ENCODE measurements at regions not wholly inside any gene's neighbourhood (a gene's known extent, or its start where the extent isn't known, plus 50 kb on each side); places are given as distances from the start of the nearest gene placed in this dataset.

GRCh38 chr6:9428421-9429172, 986.3 kb downstream of the TFAP2A start:
- no peak for DNase-seq (ENCODE audit: low read depth in 3 of 3, low spot score in 1 of 3)

DNA sequence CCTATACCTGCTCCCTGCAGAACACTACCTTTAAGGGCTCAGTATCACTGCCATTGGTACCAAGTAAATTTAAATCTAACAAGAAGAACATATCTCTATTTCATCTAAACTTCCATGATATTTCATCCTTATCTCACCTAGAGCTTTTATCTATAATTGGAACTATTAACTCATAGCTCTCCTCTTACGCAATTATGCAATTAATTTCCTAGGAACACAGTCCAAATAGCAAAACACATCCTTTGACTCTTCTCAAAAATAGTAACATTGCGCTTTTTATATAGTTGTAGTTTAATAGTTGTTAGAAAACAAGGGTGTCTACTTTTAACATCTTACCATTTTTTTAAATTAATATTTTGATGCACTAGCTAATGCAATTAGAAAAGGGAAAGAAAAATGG, 986.8 kb upstream of the SLC35B3 start:
- DNase-seq (ENCODE audit: low read depth in 3 of 3, low spot score in 1 of 3): no peak

GRCh38 chr6:9420316-9421015, 985.1 kb upstream of the SLC35B3 start:
- no peak for DNase-seq (ENCODE audit: low read depth in 3 of 3, low spot score in 1 of 3)

DNA sequence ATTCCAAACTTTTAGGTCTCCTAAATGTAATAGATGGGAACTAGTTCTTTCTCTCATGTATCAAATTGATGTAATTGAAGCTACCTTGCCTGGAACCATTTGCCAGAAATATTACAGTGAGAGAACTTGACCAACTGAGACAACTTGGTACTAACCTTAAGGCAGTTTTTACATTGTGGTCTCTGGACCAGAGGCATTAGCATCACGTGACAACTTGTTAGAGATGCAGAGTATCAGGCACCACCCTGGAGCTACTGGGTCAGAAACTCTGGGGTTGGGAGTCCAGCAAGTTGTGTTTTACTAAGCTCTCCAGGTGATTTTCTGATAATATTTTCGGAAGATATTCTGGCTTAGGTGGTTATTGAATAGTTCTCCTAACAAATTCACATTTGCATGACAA, 982.1 kb upstream of the SLC35B3 start:
- no peak for DNase-seq (ENCODE audit: low read depth in 3 of 3, low spot score in 1 of 3)

- DNase-seq (ENCODE audit: low read depth in 3 of 3, low spot score in 1 of 3): no peak
Observed at GRCh38 chr6:9412951-9413559, 977.7 kb upstream of the SLC35B3 start.

DNA sequence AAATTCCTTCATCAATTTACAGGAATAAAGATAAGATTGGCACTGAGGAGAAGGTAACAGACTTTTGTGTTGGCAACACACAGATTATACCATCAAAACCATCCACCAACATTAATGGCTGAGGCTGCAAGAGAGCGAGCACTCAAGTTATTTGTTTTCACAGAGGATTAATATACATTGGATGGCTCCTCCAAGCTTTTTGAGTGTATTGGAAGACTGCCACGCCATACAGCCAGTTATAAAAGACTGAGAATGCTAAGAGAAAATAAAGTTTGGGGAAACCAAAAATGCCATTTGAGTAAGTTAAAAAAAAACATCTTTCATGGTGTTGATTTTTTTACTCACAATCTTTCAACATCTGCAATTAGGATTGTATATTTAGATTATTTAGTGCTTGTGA, 973.8 kb upstream of the SLC35B3 start:
- no peak for DNase-seq (ENCODE audit: low read depth in 3 of 3, low spot score in 1 of 3)

DNA sequence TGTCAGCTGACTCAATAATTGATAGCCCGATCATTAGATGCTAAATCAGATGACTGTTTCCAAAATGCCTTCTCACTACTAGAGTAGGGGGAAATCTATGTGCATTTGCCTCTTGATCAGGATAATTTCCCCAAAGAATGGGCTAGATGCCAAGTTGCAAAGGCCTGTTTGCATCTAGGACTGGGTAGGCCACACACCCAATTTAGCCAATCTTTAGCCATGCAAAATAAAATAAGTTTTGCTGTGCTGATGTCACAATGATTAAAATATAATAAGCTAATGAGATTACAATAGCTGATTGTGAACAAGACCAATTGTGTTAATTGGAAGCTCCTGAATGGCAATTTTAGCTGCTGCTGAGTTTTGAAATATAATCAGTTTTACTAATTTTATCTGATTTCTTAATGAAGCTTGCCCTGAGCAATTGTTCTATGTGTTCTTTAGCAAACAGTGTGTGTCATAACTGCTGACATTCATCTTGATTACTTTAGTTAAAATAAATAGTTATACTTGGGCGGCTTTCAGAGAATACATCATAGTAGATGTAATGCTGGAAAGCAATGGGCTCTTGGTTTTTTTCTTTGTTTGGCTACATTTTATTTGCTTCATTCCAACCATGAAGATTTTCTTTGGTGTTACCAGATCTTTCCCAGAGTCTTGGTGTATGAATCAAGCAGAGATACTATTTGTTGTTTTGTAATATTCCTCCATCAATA, 973.2 kb upstream of the SLC35B3 start:
- no peak for DNase-seq (ENCODE audit: low read depth in 3 of 3, low spot score in 1 of 3)

GRCh38 chr6:9405825-9406224, 970.5 kb upstream of the SLC35B3 start:
- no peak for DNase-seq (ENCODE audit: low read depth in 3 of 3, low spot score in 1 of 3)

- DNase-seq (ENCODE audit: low read depth in 3 of 3, low spot score in 1 of 3): no peak
Observed at GRCh38 chr6:9405369-9405768, 970.0 kb upstream of the SLC35B3 start.

DNA sequence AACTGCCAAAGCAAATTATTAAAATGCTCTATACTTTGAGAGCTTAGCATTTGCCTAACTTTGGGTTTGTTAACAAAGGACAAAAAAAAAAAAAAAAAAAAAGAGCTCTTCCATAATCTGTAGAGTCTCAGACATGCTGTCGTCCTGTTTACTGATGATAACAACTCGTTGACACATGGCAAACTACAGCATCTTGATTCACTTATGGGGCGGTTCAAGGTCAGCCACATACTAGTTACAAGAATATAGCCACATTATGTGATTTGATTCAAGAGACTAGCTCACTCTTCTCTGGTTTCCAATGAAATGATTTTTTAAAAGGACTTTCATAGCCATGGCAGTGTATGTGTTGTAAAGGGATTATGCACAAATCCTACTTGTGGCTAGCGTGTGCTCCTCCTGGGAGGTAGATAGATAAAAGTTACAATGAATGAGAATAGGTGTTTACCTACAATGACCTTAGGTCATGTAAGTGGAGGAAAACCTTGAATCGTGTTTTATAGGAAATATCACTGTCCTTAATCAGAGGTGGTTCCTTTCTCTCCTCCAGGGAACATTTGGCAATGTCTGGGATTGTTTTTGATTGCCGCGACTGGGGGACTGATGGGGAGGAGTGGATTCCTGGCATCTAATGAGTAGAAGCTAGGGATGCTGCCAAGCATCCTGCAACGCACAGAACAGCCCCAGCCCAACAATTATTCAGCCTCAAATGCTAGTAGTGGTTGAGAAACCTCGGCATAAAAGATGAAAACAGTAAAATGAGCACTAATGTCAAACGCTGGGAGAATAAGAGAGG, 969.2 kb upstream of the SLC35B3 start:
- DNase-seq (ENCODE audit: low read depth in 3 of 3, low spot score in 1 of 3): no peak

- no peak for DNase-seq (ENCODE audit: low read depth in 3 of 3, low spot score in 1 of 3)
Observed at GRCh38 chr6:9403736-9404135, 968.4 kb upstream of the SLC35B3 start.

DNA sequence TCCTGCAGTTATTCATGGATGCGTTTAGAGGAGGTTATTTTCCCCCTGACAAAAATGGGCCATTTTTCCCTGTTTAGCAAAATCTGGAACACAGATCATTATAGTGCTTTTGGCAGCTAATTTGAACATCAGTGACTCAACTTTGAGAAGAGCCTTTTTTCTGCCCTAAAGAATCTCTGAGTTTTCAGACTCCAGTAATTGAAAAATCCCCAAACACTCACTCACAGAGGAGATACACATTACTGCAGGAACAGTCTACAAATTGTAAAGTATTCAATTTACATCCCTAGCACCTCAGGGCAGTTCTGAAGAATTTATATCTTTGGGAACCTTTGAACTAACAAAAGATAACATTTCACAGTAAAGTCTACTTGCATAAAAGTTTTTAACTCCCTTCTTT, 966.6 kb upstream of the SLC35B3 start:
- no peak for DNase-seq (ENCODE audit: low read depth in 3 of 3, low spot score in 1 of 3)

DNA sequence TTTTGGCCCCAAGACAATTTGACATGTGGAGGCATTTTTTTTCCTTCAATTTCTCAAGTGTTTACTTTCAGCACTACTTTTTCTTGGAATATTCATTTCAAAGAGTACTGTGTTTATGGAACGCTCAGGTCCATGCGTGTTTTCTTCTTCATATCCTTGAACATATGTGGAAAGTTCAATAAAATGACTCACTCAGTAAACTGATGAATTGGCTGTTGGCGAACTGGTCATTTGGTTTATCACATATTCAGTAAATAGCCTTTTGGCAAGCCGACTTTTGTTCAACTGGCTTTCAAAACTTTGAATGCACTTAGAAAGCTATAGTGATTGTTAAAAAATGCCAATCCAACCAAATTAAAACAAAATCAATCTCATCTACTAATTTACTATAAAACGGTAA, 964.6 kb upstream of the SLC35B3 start:
- DNase-seq (ENCODE audit: low read depth in 3 of 3, low spot score in 1 of 3): no peak

DNA sequence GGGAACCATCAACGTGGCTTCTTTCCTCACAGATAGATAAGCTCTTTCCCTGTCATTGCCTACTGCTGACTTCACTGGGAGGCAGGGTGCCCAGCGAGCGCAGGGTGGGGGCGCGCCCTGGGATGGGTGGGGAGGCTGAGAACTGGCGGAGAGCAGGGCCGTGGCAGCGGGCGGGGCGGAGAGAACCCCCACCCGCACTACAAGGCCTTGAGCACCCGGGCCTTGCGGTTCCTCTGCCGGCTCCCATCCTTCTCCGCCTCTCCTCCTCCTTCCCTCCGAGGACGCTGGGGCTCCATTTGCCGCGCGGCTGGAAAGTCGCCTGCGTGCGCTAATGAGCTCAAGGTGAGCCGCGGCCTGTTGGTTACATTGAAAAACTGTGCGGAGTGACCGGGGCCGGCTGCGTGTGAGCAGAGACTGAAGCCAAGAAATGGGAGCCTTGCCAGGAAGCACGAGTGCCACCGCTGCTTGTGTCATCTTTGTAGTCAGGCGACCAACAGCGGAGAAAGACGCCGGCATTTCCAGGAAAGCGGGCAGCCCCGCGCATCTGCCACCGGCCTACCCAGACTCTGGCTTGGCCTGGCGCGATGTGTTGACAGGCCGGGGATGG, 963.5 kb upstream of the SLC35B3 start:
- no peak for DNase-seq (ENCODE audit: low read depth in 3 of 3, low spot score in 1 of 3)

- DNase-seq (ENCODE audit: low read depth in 3 of 3, low spot score in 1 of 3): no peak
Observed at GRCh38 chr6:9398071-9398766, 962.9 kb upstream of the SLC35B3 start.

- no peak for DNase-seq (ENCODE audit: low read depth in 3 of 3, low spot score in 1 of 3)
Observed at GRCh38 chr6:9388596-9388995, 953.3 kb upstream of the SLC35B3 start.

GRCh38 chr6:9380568-9380967, 945.2 kb upstream of the SLC35B3 start:
- DNase-seq (ENCODE audit: low read depth in 3 of 3, low spot score in 1 of 3): no peak

- no peak for DNase-seq (ENCODE audit: low read depth in 3 of 3, low spot score in 1 of 3)
Observed at GRCh38 chr6:9373308-9373707, 938.0 kb upstream of the SLC35B3 start.

DNA sequence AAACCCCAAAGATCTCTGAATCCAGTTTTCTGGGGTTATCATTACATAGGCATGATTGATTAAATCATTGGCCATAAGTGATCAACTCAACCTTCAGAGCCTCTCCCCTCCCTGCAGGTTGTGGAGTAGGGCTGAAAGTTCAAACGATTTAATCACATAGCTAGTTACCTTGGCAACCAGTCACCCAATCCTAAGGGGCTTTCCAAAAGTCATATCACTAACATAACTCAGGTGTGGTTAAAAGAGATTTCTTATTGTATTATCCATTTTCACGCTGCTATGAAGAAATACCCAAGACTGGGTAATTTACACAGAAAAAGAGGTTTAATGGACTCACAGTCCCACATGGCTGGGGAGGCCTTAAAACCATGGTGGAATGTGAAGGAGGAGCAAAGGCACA, 935.1 kb upstream of the SLC35B3 start:
- no peak for DNase-seq (ENCODE audit: low read depth in 3 of 3, low spot score in 1 of 3)

- no peak for DNase-seq (ENCODE audit: low read depth in 3 of 3, low spot score in 1 of 3)
Observed at GRCh38 chr6:9365378-9365777, 930.0 kb upstream of the SLC35B3 start.

Measured in stimulated activated CD4-positive, alpha-beta T cell treated with anti-CD3 and anti-CD28 coated beads, TNF-alpha, amount 100 ng/mL, for 1 hour (primary cell).